ENCODE measurements at regions not wholly inside any gene's neighbourhood (a gene's known extent, or its start where the extent isn't known, plus 50 kb on each side); places are given as distances from the start of the nearest gene placed in this dataset.

DNA sequence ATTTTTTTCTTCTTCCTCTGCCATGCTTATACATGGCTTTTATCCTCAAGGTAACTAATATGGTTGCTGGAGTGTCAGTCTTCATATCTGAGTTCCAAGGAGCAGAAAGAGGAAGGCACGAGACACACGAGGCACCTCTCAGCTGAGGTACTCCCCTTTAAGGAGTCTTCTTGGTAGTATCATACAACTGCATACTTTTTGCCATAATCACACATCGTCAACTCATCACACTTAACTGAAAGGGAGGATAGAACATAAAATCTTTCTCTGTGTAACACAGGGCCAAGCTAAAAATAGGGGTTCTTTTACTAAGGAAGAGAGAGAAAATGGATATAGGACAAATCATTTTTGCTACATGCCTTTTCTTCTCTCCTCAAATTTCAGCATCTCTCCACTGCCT is 104.2 kb downstream of the OXSM start:
- TF ChIP-seq RAD21 (CRISPR knock-in tag; conservative IDR thresholded peaks at IDR 0.05 in 1 of 2, IDR thresholded peaks at IDR 0.05 in 1 of 2) (no peak), FOSL1 (tag; conservative IDR thresholded peaks at IDR 0.05) (no peak), ZNF274 (IDR thresholded peaks at IDR 0.05; ENCODE audit: borderline replicate concordance, low read depth, low read length) (no peak), CHD4 (IDR thresholded peaks at IDR 0.05; ENCODE audit: insufficient read depth, insufficient replicate concordance, low read depth, low read length, poor library complexity, severe bottlenecking) (no peak), TAF1 (IDR thresholded peaks at IDR 0.05; ENCODE audit: control insufficient read depth, extremely low read depth, insufficient read depth, low read length, severe bottlenecking) (no peak), CC2D1A (IDR thresholded peaks at IDR 0.05) (no peak), ELF4 (CRISPR knock-in tag; IDR thresholded peaks at IDR 0.05) (no peak), GTF2A2 (tag; IDR thresholded peaks at IDR 0.05) (no peak), EP300 (IDR thresholded peaks at IDR 0.05; ENCODE audit: low read length) (no peak), PRPF4 (IDR thresholded peaks at IDR 0.05; ENCODE audit: insufficient read depth, low read depth, low read length, poor library complexity, severe bottlenecking) (no peak), CBX3 (IDR thresholded peaks at IDR 0.05; ENCODE audit: borderline replicate concordance in 1 of 2, low read length in 2 of 2) (no peak)
- TF ChIP-seq, protein P1, sequence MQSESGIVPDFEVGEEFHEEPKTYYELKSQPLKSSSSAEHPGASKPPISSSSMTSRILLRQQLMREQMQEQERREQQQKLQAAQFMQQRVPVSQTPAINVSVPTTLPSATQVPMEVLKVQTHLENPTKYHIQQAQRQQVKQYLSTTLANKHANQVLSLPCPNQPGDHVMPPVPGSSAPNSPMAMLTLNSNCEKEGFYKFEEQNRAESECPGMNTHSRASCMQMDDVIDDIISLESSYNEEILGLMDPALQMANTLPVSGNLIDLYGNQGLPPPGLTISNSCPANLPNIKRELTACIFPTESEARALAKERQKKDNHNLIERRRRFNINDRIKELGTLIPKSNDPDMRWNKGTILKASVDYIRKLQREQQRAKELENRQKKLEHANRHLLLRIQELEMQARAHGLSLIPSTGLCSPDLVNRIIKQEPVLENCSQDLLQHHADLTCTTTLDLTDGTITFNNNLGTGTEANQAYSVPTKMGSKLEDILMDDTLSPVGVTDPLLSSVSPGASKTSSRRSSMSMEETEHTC (IDR thresholded peaks at IDR 0.05) = no peak
- TF ChIP-seq, protein P2, sequence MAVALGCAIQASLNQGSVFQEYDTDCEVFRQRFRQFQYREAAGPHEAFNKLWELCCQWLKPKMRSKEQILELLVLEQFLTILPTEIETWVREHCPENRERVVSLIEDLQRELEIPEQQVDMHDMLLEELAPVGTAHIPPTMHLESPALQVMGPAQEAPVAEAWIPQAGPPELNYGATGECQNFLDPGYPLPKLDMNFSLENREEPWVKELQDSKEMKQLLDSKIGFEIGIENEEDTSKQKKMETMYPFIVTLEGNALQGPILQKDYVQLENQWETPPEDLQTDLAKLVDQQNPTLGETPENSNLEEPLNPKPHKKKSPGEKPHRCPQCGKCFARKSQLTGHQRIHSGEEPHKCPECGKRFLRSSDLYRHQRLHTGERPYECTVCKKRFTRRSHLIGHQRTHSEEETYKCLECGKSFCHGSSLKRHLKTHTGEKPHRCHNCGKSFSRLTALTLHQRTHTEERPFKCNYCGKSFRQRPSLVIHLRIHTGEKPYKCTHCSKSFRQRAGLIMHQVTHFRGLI (CRISPR knock-in tag; IDR thresholded peaks at IDR 0.05) = no peak

All from K562 (cell line).